Breast epithelium (tissue), 3 donors: ENCODE measurements at regions not wholly inside any gene's neighbourhood (a gene's known extent, or its start where the extent isn't known, plus 50 kb on each side); places are given as distances from the start of the nearest gene placed in this dataset.

Experiments used
- CTCF ChIP-seq, 3 donors: fragments of 450-650 bp; IDR thresholded peaks; one replicate each; pipeline ENCODE4 v1.5.1; 2016 to 2017; ENCODE audit warnings: antibody characterized with exemption in 3 of 3, mild to moderate bottlenecking in 3 of 3, moderate library complexity in 3 of 3
- POLR2A ChIP-seq: fragments of 450-650 bp; IDR thresholded peaks from one replicate; pipeline ENCODE4 v1.6.1; 2016; ENCODE audit warnings: antibody characterized with exemption, mild to moderate bottlenecking, moderate library complexity
- POLR2AphosphoS5 ChIP-seq, 3 donors: sonication (generic); formaldehyde crosslinking; IDR thresholded peaks; one replicate each; pipeline ENCODE4 v1.6.1; 2017; ENCODE audit warnings: antibody characterized with exemption in 3 of 3

GRCh38 chr2:16051841-16052564 lies 111.7 kb downstream of the MYCN start:
- TF ChIP-seq CTCF (IDR thresholded peaks at IDR 0.05) (no peak), POLR2A (no peak), POLR2AphosphoS5 (IDR thresholded peaks at IDR 0.05) (no peak)
